NB4 (cell line): ENCODE measurements at regions not wholly inside any gene's neighbourhood (a gene's known extent, or its start where the extent isn't known, plus 50 kb on each side); places are given as distances from the start of the nearest gene placed in this dataset.
A peak's percentile ranks its signal among the peaks of the same experiment; 100 is the strongest.

Experiments
- DNase-seq: peaks from one replicate; pipeline ENCODE4 v3.0.0; 2010; ENCODE audit warnings: low read depth
- H3K4me3 ChIP-seq: one replicate; pipeline ENCODE4 v1.5.1; 2011; ENCODE audit warnings: mild to moderate bottlenecking, low read depth, low read length, moderate library complexity
- CTCF ChIP-seq: IDR thresholded peaks from one replicate; pipeline ENCODE4 v1.5.1; 2012; ENCODE audit warnings: low read depth, low read length
- MAX ChIP-seq: IDR thresholded peaks from 2 replicates; pipeline ENCODE4 v1.6.1; 2011; ENCODE audit warnings: low read depth, low read length
- MYC ChIP-seq: IDR thresholded peaks from 2 replicates; pipeline ENCODE4 v1.6.1; 2011; ENCODE audit warnings: low read depth, low read length
- POLR2A ChIP-seq: IDR thresholded peaks from 2 replicates; pipeline ENCODE4 v1.6.1; 2011; ENCODE audit warnings: mild to moderate bottlenecking; ENCODE audit not compliant: insufficient read length; ENCODE audit errors: extremely low read depth

- peak overlapping the region; percentile 59 for H3K4me3 ChIP-seq
- DNase-seq, result peak; percentile 60
- no peak for TF ChIP-seq CTCF
- peak; percentile 10 for TF ChIP-seq POLR2A
- TF ChIP-seq MYC, result peak; percentile 35; the same call in 1 of the 2 replicates
Measured at GRCh38 chr9:748861-749497, 92.5 kb upstream of the DMRT1 start.

GRCh38 chr9:749716-750115 lies 91.8 kb upstream of the DMRT1 start:
- peak; percentile 83 for TF ChIP-seq MYC
- TF ChIP-seq MAX, result peak; percentile 68
- TF ChIP-seq POLR2A, result peak; percentile 18
- no peak for TF ChIP-seq CTCF
- H3K4me3 ChIP-seq, result peak overlapping the region; percentile 59
- peak; percentile 99 for DNase-seq

GRCh38 chr9:750249-750967 lies 91.1 kb upstream of the DMRT1 start:
- TF ChIP-seq CTCF (no peak), POLR2A (no peak), MYC (peak; percentile 14; the same call in 1 of the 2 replicates), MAX (no peak)
- peak; percentile 87 for DNase-seq
- peak overlapping the region; percentile 59 for H3K4me3 ChIP-seq

GRCh38 chr9:751137-752051 lies 90.1 kb upstream of the DMRT1 start:
- no peak overlapping the region for H3K4me3 ChIP-seq
- peak; percentile 58 for DNase-seq
- no peak for TF ChIP-seq MYC
- 0 out of 2 replicates have a peak, but pooled peaks have one; percentile 29 for TF ChIP-seq MAX

- DNase-seq, result peak; percentile 75
- TF ChIP-seq POLR2A (no peak), MYC (no peak), MAX (no peak), CTCF (no peak)
Measured at GRCh38 chr9:752201-752600, 89.3 kb upstream of the DMRT1 start.

More at GRCh38 chr9:752201-752600, 89.3 kb upstream of the DMRT1 start:
- H3K4me3 ChIP-seq, result no peak overlapping the region
